Adrenal gland (tissue), 9 donors: ENCODE measurements at regions not wholly inside any gene's neighbourhood (a gene's known extent, or its start where the extent isn't known, plus 50 kb on each side); places are given as distances from the start of the nearest gene placed in this dataset.

Source experiments
- DNase-seq, 7 donors: peaks; one replicate each; pipeline ENCODE4 v3.0.0-alpha.2; 2019 to 2020
- H3K27ac ChIP-seq, 5 donors: fragments of 200-600 bp; sonication (generic) in 4 of 5; 1 replicate in 3 of 5; 2 replicates in 2 of 5; pipeline versions ENCODE4 v1.5.1 to v1.8.0; 2016 to 2020; ENCODE audit warnings: mild to moderate bottlenecking in 1 of 5
- H3K27me3 ChIP-seq: fragments of 200-600 bp; 2 replicates; pipeline ENCODE4 v1.8.0; 2021
- H3K36me3 ChIP-seq, 2 donors: fragments of 200-600 bp; replicated peaks in 1 of 2; 1 replicate in 1 of 2; 2 replicates in 1 of 2; pipeline versions ENCODE4 v1.5.1 to v1.8.0; 2018 to 2022
- H3K4me1 ChIP-seq, 2 donors: fragments of 200-600 bp; replicated peaks in 1 of 2; 1 replicate in 1 of 2; 2 replicates in 1 of 2; pipeline versions ENCODE4 v1.5.1 to v1.8.0; 2018 to 2021
- H3K4me3 ChIP-seq, 4 donors: fragments of 200-600 bp; sonication (generic) in 3 of 4; one replicate each; pipeline ENCODE4 v1.5.1; 2016 to 2018
- H3K9me3 ChIP-seq, 3 donors: fragments of 200-600 bp; sonication (generic) in 1 of 3; replicated peaks in 1 of 3; 1 replicate in 2 of 3; 2 replicates in 1 of 3; pipeline versions ENCODE4 v1.5.1 to v1.8.0; 2016 to 2021
- CTCF ChIP-seq, 6 experiments: fragments of 450-650 bp in 4 of 6; fragments of 200-600 bp in 2 of 6; sonication (generic) in 1 of 6; IDR thresholded peaks; 1 replicate in 5 of 6; 2 replicates in 1 of 6; pipeline versions ENCODE4 v1.5.1 to v1.8.0; 2016 to 2021; ENCODE audit warnings: antibody characterized with exemption in 6 of 6, mild to moderate bottlenecking in 2 of 6, moderate library complexity in 1 of 6
- POLR2A ChIP-seq, 2 donors: fragments of 450-650 bp; IDR thresholded peaks; one replicate each; pipeline ENCODE4 v1.6.1; 2017; ENCODE audit warnings: antibody characterized with exemption in 2 of 2, mild to moderate bottlenecking in 2 of 2, moderate library complexity in 1 of 2
- WGBS, 4 donors: extraction: QIAGEN DNeasy Blood & Tissue Kit in 2 of 4; methylation state at CpG; one replicate each; pipeline versions ENCODE4 v1.1.5 to v1.1.7; 2013 to 2017; 5-methylcytosine and 5-hydroxymethylcytosine counted together
- intact Hi-C, 2 donors: fragments of 100-400 bp; cut with DNase I; formaldehyde crosslinking; loops; one replicate each; pipeline versions ENCODE4 v1.14.1 to v1.15.0; 2022 to 2023
- donor health status: healthy with polysubstance abuse.
- donor health status: Bipolar disorder and iron deficiency.
- donor health status: DM: yes; HTN: yes; CAD: no.
- donor health status: DM: no; HTN: no; CAD: no.
- donor health status: DM: no; HTN: no; CAD: no.

- TF ChIP-seq POLR2A (IDR thresholded peaks at IDR 0.05), result no peak
- TF ChIP-seq CTCF (IDR thresholded peaks at IDR 0.05), result no peak
- 39 to 52% (median 43%) methylated on average over 6 of the region's 6 CpGs for WGBS, 4 donors
- Histone ChIP-seq H3K36me3 (no peaks in the 10 kb centered on the region), H3K9me3 (no peaks in the 10 kb centered on the region), H3K27me3 (no peaks in the 10 kb centered on the region), H3K4me3 (no peak overlapping the region), H3K4me1 (no peaks in the 10 kb centered on the region), H3K27ac (no peak overlapping the region)
- peak in 2 of 7 donors; percentile 2 to 8 for DNase-seq
- intact Hi-C loops, result no loop called here
These were observed 182.0 kb upstream of the IRX5 start for GRCh38 chr16:54748611-54749190.

- intact Hi-C loops, result no loop called here
- 77 to 82% (median 81%) methylated on average over 4 of the region's 4 CpGs for WGBS, 4 donors
- Histone ChIP-seq H3K36me3 (no peaks in the 10 kb centered on the region), H3K27me3 (no peaks in the 10 kb centered on the region), H3K9me3 (no peaks in the 10 kb centered on the region), H3K27ac (no peak overlapping the region), H3K4me1 (no peaks in the 10 kb centered on the region), H3K4me3 (no peak overlapping the region)
- TF ChIP-seq POLR2A (IDR thresholded peaks at IDR 0.05) (no peak), CTCF (IDR thresholded peaks at IDR 0.05) (no peak)
- no peak for DNase-seq
These were observed 184.1 kb upstream of the IRX5 start for GRCh38 chr16:54746596-54746995.

GRCh38 chr16:54744998-54745397 lies 185.7 kb upstream of the IRX5 start:
- TF ChIP-seq CTCF (IDR thresholded peaks at IDR 0.05) (no peak), POLR2A (IDR thresholded peaks at IDR 0.05) (no peak)

GRCh38 chr16:54742436-54742835 lies 188.2 kb upstream of the IRX5 start:
- H3K36me3 ChIP-seq, result no peaks in the 10 kb centered on the region
- no peaks in the 10 kb centered on the region for H3K27me3 ChIP-seq
- H3K27ac ChIP-seq, result no peak overlapping the region
- WGBS, 4 donors, result 41 to 50% (median 42%) methylated on average over 1 of the region's 1 CpG
- intact Hi-C loops, result no loop called here
- no peaks in the 10 kb centered on the region for H3K4me1 ChIP-seq
- no peak for TF ChIP-seq POLR2A (IDR thresholded peaks at IDR 0.05)
- TF ChIP-seq CTCF (IDR thresholded peaks at IDR 0.05), result no peak
- no peaks in the 10 kb centered on the region for H3K9me3 ChIP-seq
- no peak for DNase-seq
- H3K4me3 ChIP-seq, result no peak overlapping the region

More at GRCh38 chr16:54744998-54745397, 185.7 kb upstream of the IRX5 start:
- H3K27me3 ChIP-seq, result no peaks in the 10 kb centered on the region
- no peak overlapping the region for H3K27ac ChIP-seq
- no peaks in the 10 kb centered on the region for H3K36me3 ChIP-seq
- H3K4me1 ChIP-seq, result no peaks in the 10 kb centered on the region
- WGBS, 4 donors, result 72 to 84% (median 79%) methylated on average over 6 of the region's 6 CpGs
- intact Hi-C loops, result no loop called here
- H3K9me3 ChIP-seq, result no peaks in the 10 kb centered on the region
- H3K4me3 ChIP-seq, result no peak overlapping the region
- DNase-seq, result no peak
